ENCODE measurements at regions not wholly inside any gene's neighbourhood (a gene's known extent, or its start where the extent isn't known, plus 50 kb on each side); places are given as distances from the start of the nearest gene placed in this dataset.
A peak's percentile ranks its signal among the peaks of the same experiment; 100 is the strongest.

DNA sequence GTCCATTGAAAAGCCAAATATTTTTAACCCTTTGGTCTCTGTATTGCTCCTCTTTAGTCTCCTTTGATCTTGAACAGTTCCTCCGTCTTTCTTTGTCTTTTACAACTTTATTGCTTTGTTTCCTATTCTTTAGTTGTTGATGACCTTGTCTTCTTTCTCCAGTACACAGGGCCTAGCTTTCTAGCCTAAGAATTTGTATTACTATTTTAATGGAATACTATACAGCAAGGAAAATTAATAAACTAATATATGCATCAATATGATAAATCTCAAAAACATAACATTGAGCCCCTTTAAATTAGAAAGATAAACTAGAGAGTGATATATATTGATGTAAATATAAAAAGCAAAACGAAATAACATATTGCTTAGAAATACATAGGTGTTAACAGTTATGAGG is 88.7 kb downstream of the NR1D2 start:
- Histone ChIP-seq H3K27ac (ENCODE audit: low read depth, low read length) (no peak overlapping the region), H3K9me3 (ENCODE audit: control insufficient read depth in 3 of 3, low read length in 3 of 3) (peaks cover 0 to 2% (median 0%) of the 10 kb centered on the region in 3 donors), H3K36me3 (ENCODE audit: control insufficient read depth in 3 of 3, insufficient read depth in 3 of 3, low read length in 3 of 3) (no peaks in the 10 kb centered on the region), H3K4me1 (ENCODE audit: control insufficient read depth in 3 of 3, insufficient read depth in 3 of 3, low read length in 3 of 3) (no peaks in the 10 kb centered on the region), H3K9ac (ENCODE audit: low read depth in 1 of 3, low read length in 3 of 3) (no peak overlapping the region), H3K27me3 (ENCODE audit: control insufficient read depth in 3 of 3, insufficient read depth in 3 of 3, low read length in 3 of 3) (no peaks in the 10 kb centered on the region), H3K4me3 (ENCODE audit: low read length in 3 of 3) (no peak overlapping the region)

GRCh38 chr3:24034464-24034863 is 89.4 kb downstream of the NR1D2 start:
- H3K9me3 ChIP-seq (ENCODE audit: control insufficient read depth in 3 of 3, low read length in 3 of 3), result peaks cover 0 to 2% (median 0%) of the 10 kb centered on the region in 3 donors
- no peaks in the 10 kb centered on the region for H3K4me1 ChIP-seq (ENCODE audit: control insufficient read depth in 3 of 3, insufficient read depth in 3 of 3, low read length in 3 of 3)
- no peak overlapping the region for H3K4me3 ChIP-seq (ENCODE audit: low read length in 3 of 3)
- H3K27me3 ChIP-seq (ENCODE audit: control insufficient read depth in 3 of 3, insufficient read depth in 3 of 3, low read length in 3 of 3), result no peaks in the 10 kb centered on the region
- H3K36me3 ChIP-seq (ENCODE audit: control insufficient read depth in 3 of 3, insufficient read depth in 3 of 3, low read length in 3 of 3), result no peaks in the 10 kb centered on the region
- H3K9ac ChIP-seq (ENCODE audit: low read depth in 1 of 3, low read length in 3 of 3), result no peak overlapping the region
- H3K27ac ChIP-seq (ENCODE audit: low read depth, low read length), result no peak overlapping the region

GRCh38 chr3:24037971-24038370 is 92.9 kb downstream of the NR1D2 start:
- H3K4me3 ChIP-seq (ENCODE audit: low read length in 3 of 3), result no peak overlapping the region
- H3K27ac ChIP-seq (ENCODE audit: low read depth, low read length), result no peak overlapping the region
- H3K4me1 ChIP-seq (ENCODE audit: control insufficient read depth in 3 of 3, insufficient read depth in 3 of 3, low read length in 3 of 3), result peaks cover 0 to 5% (median under 1%) of the 10 kb centered on the region in 3 donors
- no peaks in the 10 kb centered on the region for H3K9me3 ChIP-seq (ENCODE audit: control insufficient read depth in 3 of 3, low read length in 3 of 3)
- H3K27me3 ChIP-seq (ENCODE audit: control insufficient read depth in 3 of 3, insufficient read depth in 3 of 3, low read length in 3 of 3), result no peaks in the 10 kb centered on the region
- H3K36me3 ChIP-seq (ENCODE audit: control insufficient read depth in 3 of 3, insufficient read depth in 3 of 3, low read length in 3 of 3), result no peaks in the 10 kb centered on the region
- H3K9ac ChIP-seq (ENCODE audit: low read depth in 1 of 3, low read length in 3 of 3), result no peak overlapping the region

DNA sequence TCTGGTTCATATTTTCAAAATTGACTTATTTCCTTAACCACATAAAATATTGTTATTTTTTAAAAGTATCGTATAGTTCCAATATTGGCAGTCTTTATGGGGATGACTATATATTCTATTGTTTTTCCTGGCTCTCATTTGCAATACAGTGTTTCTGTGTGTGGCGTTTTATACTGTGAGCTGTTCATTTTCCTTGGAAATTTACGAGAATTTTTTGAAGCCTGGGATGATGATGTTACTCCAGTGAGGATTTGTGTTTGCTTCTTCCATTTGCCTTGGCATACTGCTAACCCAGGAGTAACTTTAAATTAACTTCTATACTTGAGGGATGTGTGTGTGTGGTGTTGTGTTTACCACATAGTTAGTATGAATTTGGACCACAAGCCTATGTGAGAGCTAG is 95.2 kb downstream of the NR1D2 start:
- H3K9ac ChIP-seq (ENCODE audit: low read depth in 1 of 3, low read length in 3 of 3), result no peak overlapping the region
- H3K4me1 ChIP-seq (ENCODE audit: control insufficient read depth in 3 of 3, insufficient read depth in 3 of 3, low read length in 3 of 3), result peaks cover 0 to 9% (median 3%) of the 10 kb centered on the region in 3 donors
- H3K4me3 ChIP-seq (ENCODE audit: low read length in 3 of 3), result no peak overlapping the region
- H3K9me3 ChIP-seq (ENCODE audit: control insufficient read depth in 3 of 3, low read length in 3 of 3), result no peaks in the 10 kb centered on the region
- H3K27me3 ChIP-seq (ENCODE audit: control insufficient read depth in 3 of 3, insufficient read depth in 3 of 3, low read length in 3 of 3), result no peaks in the 10 kb centered on the region
- H3K27ac ChIP-seq (ENCODE audit: low read depth, low read length), result no peak overlapping the region
- H3K36me3 ChIP-seq (ENCODE audit: control insufficient read depth in 3 of 3, insufficient read depth in 3 of 3, low read length in 3 of 3), result no peaks in the 10 kb centered on the region

DNA sequence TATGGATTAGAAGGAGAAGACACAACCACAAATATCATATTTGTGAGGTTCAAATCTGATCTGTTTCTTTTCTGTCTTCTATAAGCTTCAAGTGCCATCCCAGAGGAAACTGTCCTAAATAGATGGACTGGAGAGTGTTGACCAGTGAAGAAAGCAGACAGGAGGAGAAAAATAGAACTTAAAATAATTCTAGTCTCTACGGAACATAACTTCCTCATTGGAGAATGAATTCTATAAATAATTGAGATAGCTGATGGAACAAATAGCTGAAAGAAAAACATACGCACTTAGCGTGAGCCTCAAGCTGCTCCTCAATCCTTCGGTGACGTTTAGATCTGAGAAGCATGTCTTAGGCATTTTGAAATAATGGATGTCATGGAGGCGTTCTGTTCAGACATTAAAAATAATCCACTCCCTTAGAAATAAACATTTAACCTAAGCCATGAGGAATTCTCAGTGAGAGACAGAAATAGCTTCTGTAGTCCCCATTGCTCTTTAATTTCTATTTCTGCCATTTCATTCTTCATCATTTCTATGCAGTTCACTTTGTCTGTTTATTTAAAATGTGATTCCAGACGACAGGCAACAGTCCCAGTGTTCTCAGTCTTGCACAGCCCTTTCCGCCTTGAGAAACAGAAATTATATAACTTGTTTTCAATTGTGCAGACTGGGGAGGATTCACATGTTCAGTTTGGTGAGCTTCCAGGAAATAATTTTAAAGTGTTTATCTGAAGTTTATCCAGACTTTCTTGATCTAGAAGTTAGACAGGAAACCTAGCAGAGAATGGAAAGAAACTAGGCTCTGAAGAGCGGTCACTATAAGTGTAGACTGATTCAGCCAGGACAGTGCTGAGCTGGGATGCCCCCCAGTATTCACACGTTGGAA is 97.3 kb downstream of the NR1D2 start:
- Histone ChIP-seq H3K9ac (ENCODE audit: low read depth in 1 of 3, low read length in 3 of 3) (peak overlapping the region in 1 of 3 donors; percentile 9), H3K36me3 (ENCODE audit: control insufficient read depth in 3 of 3, insufficient read depth in 3 of 3, low read length in 3 of 3) (no peaks in the 10 kb centered on the region), H3K27me3 (ENCODE audit: control insufficient read depth in 3 of 3, insufficient read depth in 3 of 3, low read length in 3 of 3) (no peaks in the 10 kb centered on the region), H3K4me1 (ENCODE audit: control insufficient read depth in 3 of 3, insufficient read depth in 3 of 3, low read length in 3 of 3) (peaks cover 0 to 9% (median 3%) of the 10 kb centered on the region in 3 donors), H3K27ac (ENCODE audit: low read depth, low read length) (peak overlapping the region; percentile 56), H3K9me3 (ENCODE audit: control insufficient read depth in 3 of 3, low read length in 3 of 3) (no peaks in the 10 kb centered on the region), H3K4me3 (ENCODE audit: low read length in 3 of 3) (peak overlapping the region in 1 of 3 donors; percentile 39)

GRCh38 chr3:24043168-24043567 is 98.1 kb downstream of the NR1D2 start:
- Histone ChIP-seq H3K4me1 (ENCODE audit: control insufficient read depth in 3 of 3, insufficient read depth in 3 of 3, low read length in 3 of 3) (peaks cover 0 to 9% (median 3%) of the 10 kb centered on the region in 3 donors), H3K4me3 (ENCODE audit: low read length in 3 of 3) (no peak overlapping the region), H3K27me3 (ENCODE audit: control insufficient read depth in 3 of 3, insufficient read depth in 3 of 3, low read length in 3 of 3) (no peaks in the 10 kb centered on the region), H3K9me3 (ENCODE audit: control insufficient read depth in 3 of 3, low read length in 3 of 3) (no peaks in the 10 kb centered on the region), H3K27ac (ENCODE audit: low read depth, low read length) (peak overlapping the region; percentile 56), H3K9ac (ENCODE audit: low read depth in 1 of 3, low read length in 3 of 3) (no peak overlapping the region), H3K36me3 (ENCODE audit: control insufficient read depth in 3 of 3, insufficient read depth in 3 of 3, low read length in 3 of 3) (no peaks in the 10 kb centered on the region)

DNA sequence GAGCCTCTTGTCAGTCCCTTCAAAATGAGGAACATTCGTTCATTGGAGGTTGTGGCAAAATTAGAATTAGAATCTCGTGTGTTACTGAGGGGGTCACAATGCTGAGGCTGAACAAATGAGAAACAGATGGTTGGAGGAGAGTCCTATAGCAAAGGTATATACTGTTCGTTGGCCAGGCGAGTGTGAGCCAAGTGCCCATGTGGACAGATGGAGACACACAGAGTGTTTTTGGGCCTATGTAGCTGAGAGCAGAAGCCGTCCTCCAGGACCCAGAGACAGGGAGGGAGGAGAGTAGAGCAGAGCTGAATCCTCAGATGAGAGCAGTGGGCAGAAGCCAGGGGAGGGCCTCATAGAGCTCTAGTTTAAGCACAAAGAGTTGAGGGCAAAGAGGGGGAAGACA is 98.9 kb downstream of the NR1D2 start:
- Histone ChIP-seq H3K9ac (ENCODE audit: low read depth in 1 of 3, low read length in 3 of 3) (no peak overlapping the region), H3K9me3 (ENCODE audit: control insufficient read depth in 3 of 3, low read length in 3 of 3) (no peaks in the 10 kb centered on the region), H3K4me3 (ENCODE audit: low read length in 3 of 3) (no peak overlapping the region), H3K36me3 (ENCODE audit: control insufficient read depth in 3 of 3, insufficient read depth in 3 of 3, low read length in 3 of 3) (no peaks in the 10 kb centered on the region), H3K27ac (ENCODE audit: low read depth, low read length) (no peak overlapping the region), H3K4me1 (ENCODE audit: control insufficient read depth in 3 of 3, insufficient read depth in 3 of 3, low read length in 3 of 3) (peaks cover 0 to 9% (median 3%) of the 10 kb centered on the region in 3 donors), H3K27me3 (ENCODE audit: control insufficient read depth in 3 of 3, insufficient read depth in 3 of 3, low read length in 3 of 3) (no peaks in the 10 kb centered on the region)

- Histone ChIP-seq H3K27ac (ENCODE audit: low read depth, low read length) (no peak overlapping the region), H3K4me1 (ENCODE audit: control insufficient read depth in 3 of 3, insufficient read depth in 3 of 3, low read length in 3 of 3) (peaks cover 0 to 9% (median 3%) of the 10 kb centered on the region in 3 donors), H3K27me3 (ENCODE audit: control insufficient read depth in 3 of 3, insufficient read depth in 3 of 3, low read length in 3 of 3) (no peaks in the 10 kb centered on the region), H3K4me3 (ENCODE audit: low read length in 3 of 3) (no peak overlapping the region), H3K36me3 (ENCODE audit: control insufficient read depth in 3 of 3, insufficient read depth in 3 of 3, low read length in 3 of 3) (no peaks in the 10 kb centered on the region), H3K9me3 (ENCODE audit: control insufficient read depth in 3 of 3, low read length in 3 of 3) (no peaks in the 10 kb centered on the region), H3K9ac (ENCODE audit: low read depth in 1 of 3, low read length in 3 of 3) (no peak overlapping the region)
Measured at GRCh38 chr3:24046214-24046613, 101.1 kb downstream of the NR1D2 start.

DNA sequence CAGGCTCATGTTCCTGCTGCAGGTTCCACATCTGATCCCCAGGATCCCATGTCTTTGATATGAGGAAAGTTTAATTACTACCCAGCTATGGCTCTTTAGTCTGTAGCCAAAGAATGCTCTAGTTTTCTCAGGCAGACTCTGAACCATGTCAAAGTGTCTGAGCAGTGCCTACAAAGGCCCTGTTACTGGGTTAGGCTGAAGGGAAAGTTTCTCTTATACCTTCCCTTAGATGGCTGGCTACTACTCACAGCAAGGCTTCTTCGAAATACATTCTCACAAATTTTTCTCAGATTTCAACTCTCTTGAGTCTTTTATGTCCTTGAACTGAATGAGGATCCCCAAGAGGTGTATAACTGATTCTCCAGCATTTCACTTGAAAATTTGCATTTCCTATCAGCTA is 102.4 kb downstream of the NR1D2 start:
- no peaks in the 10 kb centered on the region for H3K27me3 ChIP-seq (ENCODE audit: control insufficient read depth in 3 of 3, insufficient read depth in 3 of 3, low read length in 3 of 3)
- H3K9me3 ChIP-seq (ENCODE audit: control insufficient read depth in 3 of 3, low read length in 3 of 3), result no peaks in the 10 kb centered on the region
- no peak overlapping the region for H3K9ac ChIP-seq (ENCODE audit: low read depth in 1 of 3, low read length in 3 of 3)
- no peak overlapping the region for H3K4me3 ChIP-seq (ENCODE audit: low read length in 3 of 3)
- peaks cover 0 to 5% (median 3%) of the 10 kb centered on the region in 3 donors for H3K4me1 ChIP-seq (ENCODE audit: control insufficient read depth in 3 of 3, insufficient read depth in 3 of 3, low read length in 3 of 3)
- H3K36me3 ChIP-seq (ENCODE audit: control insufficient read depth in 3 of 3, insufficient read depth in 3 of 3, low read length in 3 of 3), result no peaks in the 10 kb centered on the region
- H3K27ac ChIP-seq (ENCODE audit: low read depth, low read length), result no peak overlapping the region

DNA sequence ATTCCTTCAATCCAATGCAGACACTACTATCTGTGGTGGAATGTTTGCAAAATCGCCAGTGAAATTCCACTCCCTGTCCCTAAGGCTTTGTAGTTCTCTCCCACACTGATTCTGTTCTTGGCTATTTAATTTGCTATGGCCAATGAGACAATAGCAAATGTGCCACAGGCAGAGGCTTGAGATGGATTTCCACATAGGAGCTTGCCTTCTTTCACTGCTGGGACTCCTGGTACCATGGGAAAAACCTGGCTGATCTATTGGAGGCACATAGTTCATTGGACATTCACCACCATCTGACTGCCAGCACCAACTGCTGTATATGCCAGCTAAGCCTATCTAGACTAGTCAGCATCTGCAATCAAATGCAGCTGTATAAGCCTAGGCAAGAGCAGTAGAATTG is 103.8 kb downstream of the NR1D2 start:
- Histone ChIP-seq H3K9ac (ENCODE audit: low read depth in 1 of 3, low read length in 3 of 3) (no peak overlapping the region), H3K27ac (ENCODE audit: low read depth, low read length) (no peak overlapping the region), H3K27me3 (ENCODE audit: control insufficient read depth in 3 of 3, insufficient read depth in 3 of 3, low read length in 3 of 3) (no peaks in the 10 kb centered on the region), H3K9me3 (ENCODE audit: control insufficient read depth in 3 of 3, low read length in 3 of 3) (no peaks in the 10 kb centered on the region), H3K36me3 (ENCODE audit: control insufficient read depth in 3 of 3, insufficient read depth in 3 of 3, low read length in 3 of 3) (no peaks in the 10 kb centered on the region), H3K4me1 (ENCODE audit: control insufficient read depth in 3 of 3, insufficient read depth in 3 of 3, low read length in 3 of 3) (no peaks in the 10 kb centered on the region), H3K4me3 (ENCODE audit: low read length in 3 of 3) (no peak overlapping the region)

Measured in skeletal muscle tissue (tissue), 3 donors.